ENCODE measurements at regions not wholly inside any gene's neighbourhood (a gene's known extent, or its start where the extent isn't known, plus 50 kb on each side); places are given as distances from the start of the nearest gene placed in this dataset.

GRCh38 chr4:3823496-3824341, 57.5 kb downstream of the ADRA2C start:
- no peak overlapping the region for H3K4me2 ChIP-seq
- no peak overlapping the region for H3K4me3 ChIP-seq (ENCODE audit: low read depth in 2 of 2, low read length in 1 of 2)
- no peaks in the 10 kb centered on the region for H3K79me2 ChIP-seq (ENCODE audit: insufficient read depth)
- DNase-seq: no peak
- H3K36me3 ChIP-seq (replicated peaks in 1 of 2; ENCODE audit: control insufficient read depth in 1 of 2, insufficient read depth in 2 of 2, low read length in 1 of 2): no peaks in the 10 kb centered on the region
- CTCF ChIA-PET: interaction anchor here (1.4 to 1.8 kb wide), 2 partner anchors 57 to 58 kb away, joined by 4 to 6 read pairs; partner anchors contain the start of gene ADRA2C
- WGBS (ENCODE audit: low lambda C conversion rate): 65% methylated on average over 22 of the region's 34 CpGs
- no peak overlapping the region for H3K9ac ChIP-seq
- H3K27me3 ChIP-seq (ENCODE audit: insufficient read depth): no peaks in the 10 kb centered on the region
- H3F3A ChIP-seq (replicated peaks; ENCODE audit: insufficient read depth): no peaks in the 10 kb centered on the region
- no peak overlapping the region for H3K27ac ChIP-seq (ENCODE audit: low read depth in 2 of 2, low read length in 1 of 2)
- no peak for TF ChIP-seq POLR2AphosphoS5 (IDR thresholded peaks at IDR 0.05; ENCODE audit: low read depth, low read length)
- no peak for TF ChIP-seq RAD21 (IDR thresholded peaks at IDR 0.05; ENCODE audit: low read length)
- no peak for TF ChIP-seq TEAD4 (IDR thresholded peaks at IDR 0.05; ENCODE audit: borderline replicate concordance, insufficient read depth)
- no peak for TF ChIP-seq NRF1 (IDR thresholded peaks at IDR 0.05; ENCODE audit: low read depth, low read length)
- TF ChIP-seq PBX3 (IDR thresholded peaks at IDR 0.05): no peak
- no peak for TF ChIP-seq YY1 (IDR thresholded peaks at IDR 0.05; ENCODE audit: low read depth)
- no peak for TF ChIP-seq IRF3 (IDR thresholded peaks at IDR 0.05; ENCODE audit: low read depth, low read length)
- no peak for TF ChIP-seq RFX5 (IDR thresholded peaks at IDR 0.05; ENCODE audit: low read length)
- no peak for TF ChIP-seq FOSL2 (IDR thresholded peaks at IDR 0.05; ENCODE audit: borderline replicate concordance, low read depth)
- no peak for TF ChIP-seq REST (IDR thresholded peaks at IDR 0.05; ENCODE audit: low read depth, low read length)
- H3K9me2 ChIP-seq: no peaks in the 10 kb centered on the region
- H4K20me1 ChIP-seq (ENCODE audit: insufficient read depth): no peaks in the 10 kb centered on the region
- POLR2A ChIA-PET: no interaction called here
- no peaks in the 10 kb centered on the region for H3K9me3 ChIP-seq
- H2AFZ ChIP-seq (ENCODE audit: low read depth): no peak overlapping the region
- H3K4me1 ChIP-seq (ENCODE audit: control insufficient read depth in 1 of 2, insufficient read depth in 2 of 2, low read depth in 1 of 2, low read length in 1 of 2): peaks cover 0 to 31% of the 10 kb centered on the region in 2 experiments; a peak in 1 of 4 replicates
